H1 (cell line): ENCODE measurements at regions not wholly inside any gene's neighbourhood (a gene's known extent, or its start where the extent isn't known, plus 50 kb on each side); places are given as distances from the start of the nearest gene placed in this dataset.

Experiments
- CTCF ChIA-PET: fragments of 300-600 bp; sonication (Branson Sonifier 250); formaldehyde crosslinking; loops from one replicate; lab custom pipeline; 2021; ENCODE audit not compliant: partially characterized antibody; lab: Charles Lee
- POLR2A ChIA-PET: fragments of 300-600 bp; sonication (Branson Sonifier 250); formaldehyde crosslinking; loops from one replicate; lab custom pipeline; 2021; ENCODE audit warnings: inconsistent platforms; ENCODE audit not compliant: partially characterized antibody; lab: Charles Lee
- DNase-seq, 2 experiments: peaks; one replicate each; pipeline versions ENCODE4 v3.0.0 to v3.0.0-alpha.2; 2010 to 2022; ENCODE audit warnings: low spot score in 2 of 2, low read depth in 1 of 2, mixed read lengths in 1 of 2
- FAIRE-seq: peaks from 2 replicates; lab custom pipeline; 2011; peaks lifted over from hg19 to GRCh38; lab: Jason Lieb, UNC
- H2AFZ ChIP-seq: 2 replicates; pipeline ENCODE4 v1.8.1; 2012; ENCODE audit warnings: low read length, inconsistent platforms
- H2AK5ac ChIP-seq: 2 replicates; pipeline ENCODE4 v1.6.1; 2013; ENCODE audit warnings: low read depth, low read length
- H2BK120ac ChIP-seq: replicated peaks from 2 replicates; pipeline ENCODE3; 2013; ENCODE audit warnings: low read depth, low read length, inconsistent platforms
- H2BK12ac ChIP-seq: 2 replicates; pipeline ENCODE4 v1.6.1; 2013; ENCODE audit warnings: low read depth, low read length
- H2BK15ac ChIP-seq: 2 replicates; pipeline ENCODE4 v1.6.1; 2013; ENCODE audit warnings: low read length
- H2BK20ac ChIP-seq: 2 replicates; pipeline ENCODE4 v1.6.1; 2013; ENCODE audit warnings: low read length
- H2BK5ac ChIP-seq: 2 replicates; pipeline ENCODE4 v1.6.1; 2013; ENCODE audit warnings: low read depth, low read length
- H3K14ac ChIP-seq: 2 replicates; pipeline ENCODE4 v1.6.1; 2013; ENCODE audit warnings: inconsistent platforms; ENCODE audit not compliant: insufficient read length
- H3K18ac ChIP-seq: 2 replicates; pipeline ENCODE4 v1.6.1; 2013; ENCODE audit warnings: low read length; ENCODE audit errors: extremely low read depth
- H3K23ac ChIP-seq: 2 replicates; pipeline ENCODE4 v1.6.1; 2013; ENCODE audit warnings: inconsistent platforms; ENCODE audit not compliant: insufficient read length
- H3K23me2 ChIP-seq: 2 replicates; pipeline ENCODE4 v1.6.1; 2013; ENCODE audit warnings: low read depth, low read length
- H3K27ac ChIP-seq: 2 replicates; pipeline ENCODE4 v1.6.1; 2011; ENCODE audit warnings: low read depth, low read length, inconsistent platforms
- H3K27me3 ChIP-seq, 4 experiments: replicated peaks in 1 of 4; 1 replicate in 1 of 4; 2 replicates in 3 of 4; pipeline versions ENCODE4 v1.6.1 to v1.8.1; 2011 to 2013; ENCODE audit warnings: low read length in 3 of 4, mild to moderate bottlenecking in 3 of 4, inconsistent platforms in 2 of 4, mixed read lengths in 2 of 4, moderate library complexity in 1 of 4; ENCODE audit not compliant: control insufficient read depth in 3 of 4, insufficient read depth in 3 of 4; ENCODE audit errors: extremely low read depth in 1 of 4
- H3K36me3 ChIP-seq, 4 experiments: 2 replicates each; pipeline versions ENCODE4 v1.6.1 to v1.8.1; 2011 to 2013; ENCODE audit warnings: mild to moderate bottlenecking in 4 of 4, low read length in 3 of 4, moderate library complexity in 2 of 4, control low read depth in 1 of 4, inconsistent platforms in 1 of 4; ENCODE audit not compliant: insufficient read depth in 4 of 4, control insufficient read depth in 2 of 4
- H3K4ac ChIP-seq: replicated peaks from 2 replicates; pipeline ENCODE3; 2013; ENCODE audit warnings: low read length, low read depth, mixed read lengths, inconsistent platforms; ENCODE audit not compliant: insufficient read length
- H3K4me1 ChIP-seq, 4 experiments: replicated peaks in 1 of 4; 1 replicate in 1 of 4; 2 replicates in 3 of 4; pipeline versions ENCODE4 v1.6.1 to v1.8.1; 2011 to 2013; ENCODE audit warnings: low read length in 3 of 4, inconsistent platforms in 2 of 4, mixed read lengths in 1 of 4; ENCODE audit not compliant: insufficient read depth in 4 of 4, control insufficient read depth in 3 of 4
- H3K4me2 ChIP-seq, 2 experiments: 2 replicates each; pipeline versions ENCODE4 v1.6.1 to v1.8.1; 2011 to 2013; ENCODE audit warnings: low read depth in 2 of 2, low read length in 2 of 2, control low read depth in 1 of 2, inconsistent platforms in 1 of 2, mild to moderate bottlenecking in 1 of 2; ENCODE audit not compliant: insufficient read depth in 1 of 2
- H3K4me3 ChIP-seq, 4 experiments: fragments of 200-600, 300-600 bp in 1 of 4; sonication (generic), shearing (Covaris generic), sonication (Bioruptor Twin) in 1 of 4; 2 replicates each; pipeline versions ENCODE4 v1.5.1 to v1.8.1; 2011 to 2016; ENCODE audit warnings: low read length in 4 of 4, low read depth in 3 of 4, control low read depth in 2 of 4, inconsistent platforms in 2 of 4, mild to moderate bottlenecking in 2 of 4, mixed read lengths in 1 of 4, moderate library complexity in 1 of 4; ENCODE audit not compliant: insufficient read depth in 2 of 4; ENCODE audit errors: extremely low read depth in 1 of 4
- H3K56ac ChIP-seq: replicated peaks from 2 replicates; pipeline ENCODE3; 2013; ENCODE audit warnings: low read depth, mild to moderate bottlenecking, mixed read lengths, low read length, inconsistent platforms; ENCODE audit not compliant: insufficient read length
- H3K79me1 ChIP-seq: 2 replicates; pipeline ENCODE4 v1.6.1; 2013; ENCODE audit warnings: low read depth, low read length, control low read depth
- H3K79me2 ChIP-seq, 2 experiments: 2 replicates each; pipeline versions ENCODE4 v1.6.1 to v1.8.1; 2012 to 2013; ENCODE audit warnings: low read length in 2 of 2, mild to moderate bottlenecking in 2 of 2, inconsistent platforms in 1 of 2; ENCODE audit not compliant: insufficient read depth in 2 of 2, control insufficient read depth in 1 of 2
- H3K9ac ChIP-seq, 4 experiments: replicated peaks in 1 of 4; 1 replicate in 1 of 4; 2 replicates in 3 of 4; pipeline versions ENCODE4 v1.6.1 to v1.8.1; 2011 to 2013; ENCODE audit warnings: low read depth in 3 of 4, low read length in 3 of 4, control low read depth in 2 of 4, mild to moderate bottlenecking in 2 of 4, moderate library complexity in 2 of 4, inconsistent platforms in 1 of 4; ENCODE audit errors: extremely low read depth in 1 of 4
- H3K9me3 ChIP-seq, 2 experiments: 2 replicates each; pipeline versions ENCODE4 v1.6.1 to v1.8.1; 2012 to 2013; ENCODE audit warnings: mild to moderate bottlenecking in 2 of 2, moderate library complexity in 2 of 2, control low read depth in 1 of 2, inconsistent platforms in 1 of 2, low read depth in 1 of 2, low read length in 1 of 2, mixed read lengths in 1 of 2; ENCODE audit not compliant: insufficient read depth in 2 of 2
- H4K20me1 ChIP-seq, 2 experiments: replicated peaks in 1 of 2; 2 replicates each; pipeline versions ENCODE3 to v1.8.1; 2011 to 2013; ENCODE audit warnings: inconsistent platforms in 2 of 2, low read length in 2 of 2, mild to moderate bottlenecking in 1 of 2; ENCODE audit not compliant: insufficient read depth in 2 of 2, control insufficient read depth in 1 of 2
- H4K5ac ChIP-seq: 2 replicates; pipeline ENCODE4 v1.6.1; 2013; ENCODE audit warnings: low read length, low read depth, mixed read lengths, inconsistent platforms; ENCODE audit not compliant: insufficient read length
- H4K8ac ChIP-seq: 2 replicates; pipeline ENCODE4 v1.8.0; 2013; ENCODE audit warnings: mild to moderate bottlenecking, moderate library complexity, low read length, inconsistent platforms; ENCODE audit not compliant: insufficient read depth; ENCODE audit errors: extremely low read depth
- H4K91ac ChIP-seq: replicated peaks from 2 replicates; pipeline ENCODE3; 2013; ENCODE audit warnings: low read length, mixed read lengths, inconsistent platforms; ENCODE audit not compliant: insufficient read length
- CBX5 ChIP-seq: fragments of 300-800, 300-1000 bp; sonication (generic); IDR thresholded peaks from 2 replicates; pipeline ENCODE4 v1.7.1; 2016; ENCODE audit warnings: antibody characterized with exemption, low read length, low read depth
- MAX ChIP-seq: IDR thresholded peaks from 2 replicates; pipeline ENCODE4 v1.6.1; 2012; ENCODE audit warnings: inconsistent platforms
- WGBS, 2 experiments: shearing (Covaris generic) in 1 of 2; methylation state at CpG; one replicate each; pipeline versions ENCODE4 v1.1.6 to v1.1.7; 2013 to 2015; ENCODE audit warnings: low lambda C conversion rate in 2 of 2, mixed read lengths in 2 of 2, inconsistent platforms in 1 of 2, low coverage in 1 of 2, missing lambda C conversion rate in 1 of 2; ENCODE audit not compliant: insufficient replicate concordance in 2 of 2, insufficient coverage in 1 of 2, insufficient read length in 1 of 2; ENCODE audit errors: extremely low coverage in 1 of 2, missing lambda C conversion rate in 1 of 2; 5-methylcytosine and 5-hydroxymethylcytosine counted together

- Histone ChIP-seq H2BK120ac (no peak overlapping the region), H3K79me1 (no peaks in the 10 kb centered on the region), H4K20me1 (peaks cover 0 to 2% of the 10 kb centered on the region in 2 experiments), H3K27ac (no peak overlapping the region), H3K4me3 (no peak overlapping the region), H3K23me2 (no peaks in the 10 kb centered on the region), H2AFZ (no peak overlapping the region), H2AK5ac (no peak overlapping the region), H3K9me3 (no peaks in the 10 kb centered on the region), H4K91ac (no peak overlapping the region), H3K23ac (no peak overlapping the region), H3K4me2 (no peak overlapping the region), H3K56ac (no peak overlapping the region), H4K5ac (no peak overlapping the region), H3K18ac (no peak overlapping the region), H3K79me2 (no peaks in the 10 kb centered on the region), H2BK20ac (no peak overlapping the region), H2BK12ac (no peak overlapping the region), H3K14ac (no peak overlapping the region), H3K9ac (no peak overlapping the region), H4K8ac (no peak overlapping the region), H2BK15ac (no peak overlapping the region), H3K36me3 (no peaks in the 10 kb centered on the region), H3K4me1 (no peaks in the 10 kb centered on the region), H2BK5ac (no peak overlapping the region), H3K4ac (no peak overlapping the region), H3K27me3 (no peaks in the 10 kb centered on the region)
- 77% methylated on average over 6 of the region's 6 CpGs; no CpG with 5 or more reads in 1 of the 2 experiments for WGBS, 2 experiments
- ChIA-PET CTCF (no interaction called here), POLR2A (no interaction called here)
- DNase-seq, result no peak
- no peak for TF ChIP-seq CBX5
- no peak for TF ChIP-seq MAX
- no peak for FAIRE-seq
These were observed 608.6 kb upstream of the EEF2KMT start for GRCh38 chr16:5706211-5706610.
